Mononuclear cell (primary cell): ENCODE measurements at regions not wholly inside any gene's neighbourhood (a gene's known extent, or its start where the extent isn't known, plus 50 kb on each side); places are given as distances from the start of the nearest gene placed in this dataset.
"Not testable (repeated sequence)": the region's sequence is repeated elsewhere in the genome, so short reads cannot be mapped to it uniquely, and the experiment has no call there.

Experiments
- H3K27me3 ChIP-seq: 2 replicates; pipeline ENCODE4 v1.6.0; 2011; ENCODE audit warnings: low read length, control low read depth; ENCODE audit not compliant: insufficient read depth
- H3K4me1 ChIP-seq: 2 replicates; pipeline ENCODE4 v1.5.1; 2011; ENCODE audit warnings: mild to moderate bottlenecking, low read length, control low read depth; ENCODE audit not compliant: insufficient read depth
- H3K4me3 ChIP-seq: 2 replicates; pipeline ENCODE4 v1.5.1; 2011; ENCODE audit warnings: mild to moderate bottlenecking, low read length, moderate library complexity
- H3K9me3 ChIP-seq: 2 replicates; pipeline ENCODE4 v1.5.1; 2011; ENCODE audit warnings: low read depth, mild to moderate bottlenecking, control low read depth, low read length

GRCh38 chr7:69516238-69516820, 81.9 kb upstream of the AUTS2 start:
- Histone ChIP-seq H3K4me1 (no peaks in the 10 kb centered on the region), H3K9me3 (no peaks in the 10 kb centered on the region)

GRCh38 chr7:69517985-69518704, 80.1 kb upstream of the AUTS2 start:
- H3K4me1 ChIP-seq, result no peaks in the 10 kb centered on the region
- H3K9me3 ChIP-seq, result no peaks in the 10 kb centered on the region
- no peaks in the 10 kb centered on the region for H3K27me3 ChIP-seq
- no peak overlapping the region for H3K4me3 ChIP-seq

More at GRCh38 chr7:69516238-69516820, 81.9 kb upstream of the AUTS2 start:
- H3K27me3 ChIP-seq, result no peaks in the 10 kb centered on the region
- H3K4me3 ChIP-seq, result no peak overlapping the region

GRCh38 chr7:69518705-69519077, 79.6 kb upstream of the AUTS2 start:
- no peaks in the 10 kb centered on the region for H3K27me3 ChIP-seq
- no peaks in the 10 kb centered on the region for H3K9me3 ChIP-seq
- no peak overlapping the region for H3K4me3 ChIP-seq
- no peaks in the 10 kb centered on the region for H3K4me1 ChIP-seq

- no peak overlapping the region for H3K4me3 ChIP-seq
- H3K9me3 ChIP-seq, result no peaks in the 10 kb centered on the region
- no peaks in the 10 kb centered on the region for H3K4me1 ChIP-seq
- H3K27me3 ChIP-seq, result no peaks in the 10 kb centered on the region
Observed at GRCh38 chr7:69526570-69526969, 71.7 kb upstream of the AUTS2 start.

GRCh38 chr7:69527706-69528105, 70.6 kb upstream of the AUTS2 start:
- no peaks in the 10 kb centered on the region for H3K4me1 ChIP-seq
- H3K27me3 ChIP-seq, result no peaks in the 10 kb centered on the region
- no peak overlapping the region for H3K4me3 ChIP-seq
- no peaks in the 10 kb centered on the region for H3K9me3 ChIP-seq

GRCh38 chr7:69531050-69531449, 67.2 kb upstream of the AUTS2 start:
- Histone ChIP-seq H3K4me1 (no peaks in the 10 kb centered on the region), H3K27me3 (no peaks in the 10 kb centered on the region), H3K4me3 (no peak overlapping the region), H3K9me3 (no peaks in the 10 kb centered on the region)

GRCh38 chr7:69534461-69535041, 63.7 kb upstream of the AUTS2 start:
- no peak overlapping the region for H3K4me3 ChIP-seq
- H3K27me3 ChIP-seq, result no peaks in the 10 kb centered on the region
- H3K9me3 ChIP-seq, result no peaks in the 10 kb centered on the region
- no peaks in the 10 kb centered on the region for H3K4me1 ChIP-seq

GRCh38 chr7:69537691-69538090, 60.6 kb upstream of the AUTS2 start:
- no peaks in the 10 kb centered on the region for H3K27me3 ChIP-seq
- no peaks in the 10 kb centered on the region for H3K9me3 ChIP-seq
- H3K4me1 ChIP-seq, result no peaks in the 10 kb centered on the region

GRCh38 chr7:69539531-69539930, 58.7 kb upstream of the AUTS2 start:
- Histone ChIP-seq H3K4me1 (no peaks in the 10 kb centered on the region), H3K4me3 (no peak overlapping the region), H3K9me3 (no peaks in the 10 kb centered on the region), H3K27me3 (no peaks in the 10 kb centered on the region)

More at GRCh38 chr7:69537691-69538090, 60.6 kb upstream of the AUTS2 start:
- H3K4me3 ChIP-seq, result no peak overlapping the region

- H3K4me1 ChIP-seq, result no peaks in the 10 kb centered on the region
- H3K9me3 ChIP-seq, result no peaks in the 10 kb centered on the region
- no peak overlapping the region for H3K4me3 ChIP-seq
- no peaks in the 10 kb centered on the region for H3K27me3 ChIP-seq
Observed at GRCh38 chr7:69540287-69540686, 58.0 kb upstream of the AUTS2 start.

GRCh38 chr7:69541779-69542432, 56.4 kb upstream of the AUTS2 start:
- H3K27me3 ChIP-seq, H3K4me1 ChIP-seq, H3K9me3 ChIP-seq, H3K4me3 ChIP-seq: not testable (repeated sequence)

GRCh38 chr7:69545175-69545574, 53.1 kb upstream of the AUTS2 start:
- H3K27me3 ChIP-seq, result no peaks in the 10 kb centered on the region
- H3K4me1 ChIP-seq, result no peaks in the 10 kb centered on the region
- H3K9me3 ChIP-seq, result no peaks in the 10 kb centered on the region
- no peak overlapping the region for H3K4me3 ChIP-seq
